ENCODE measurements at regions not wholly inside any gene's neighbourhood (a gene's known extent, or its start where the extent isn't known, plus 50 kb on each side); places are given as distances from the start of the nearest gene placed in this dataset.

DNA sequence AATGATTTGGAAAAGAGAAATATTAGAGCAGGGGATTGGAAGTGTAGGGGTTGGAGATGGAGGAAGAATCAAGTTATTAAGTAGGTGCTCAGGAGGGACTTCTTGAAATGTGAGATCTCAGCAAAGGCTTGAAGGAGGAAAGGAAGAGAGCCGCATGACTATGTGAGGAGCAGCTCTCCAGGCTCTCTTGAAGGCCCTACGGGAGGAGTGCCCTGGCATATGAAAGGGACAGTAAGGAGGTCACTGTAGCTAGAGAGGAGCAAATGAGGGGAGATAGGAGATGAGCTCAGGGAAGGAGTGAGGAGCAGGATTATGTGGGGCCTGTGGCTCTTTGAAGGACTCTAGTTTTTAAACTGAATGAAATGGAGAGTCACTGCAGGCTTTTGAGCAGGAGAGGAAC, 181.1 kb upstream of the NABP1 start:
- no peak for TF ChIP-seq GATA3 (IDR thresholded peaks at IDR 0.05; ENCODE audit: low read depth, low read length)
- TF ChIP-seq GATA2 (IDR thresholded peaks at IDR 0.05; ENCODE audit: low read depth, low read length) = no peak
